ENCODE measurements at regions not wholly inside any gene's neighbourhood (a gene's known extent, or its start where the extent isn't known, plus 50 kb on each side); places are given as distances from the start of the nearest gene placed in this dataset.

DNA sequence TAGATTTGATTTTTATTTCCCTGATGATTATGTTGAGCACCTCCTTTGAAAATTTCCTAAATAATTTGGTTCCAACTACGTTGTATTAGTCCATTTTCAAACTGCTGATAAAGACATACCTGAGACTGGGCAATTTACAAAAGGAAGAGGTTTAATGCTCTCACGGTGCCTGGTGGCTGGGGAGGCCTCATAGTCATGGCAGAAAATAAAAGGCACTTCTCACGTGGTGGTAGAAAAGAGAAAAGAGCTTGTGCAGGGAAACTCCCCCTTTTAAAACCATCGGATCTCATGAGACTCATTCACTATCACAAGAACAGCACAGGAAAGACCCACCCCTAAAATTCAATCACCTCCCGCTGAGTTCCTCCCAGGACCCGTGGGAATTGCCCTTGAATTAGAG, 372.3 kb downstream of the RPL10L start:
- TF ChIP-seq, protein P1, sequence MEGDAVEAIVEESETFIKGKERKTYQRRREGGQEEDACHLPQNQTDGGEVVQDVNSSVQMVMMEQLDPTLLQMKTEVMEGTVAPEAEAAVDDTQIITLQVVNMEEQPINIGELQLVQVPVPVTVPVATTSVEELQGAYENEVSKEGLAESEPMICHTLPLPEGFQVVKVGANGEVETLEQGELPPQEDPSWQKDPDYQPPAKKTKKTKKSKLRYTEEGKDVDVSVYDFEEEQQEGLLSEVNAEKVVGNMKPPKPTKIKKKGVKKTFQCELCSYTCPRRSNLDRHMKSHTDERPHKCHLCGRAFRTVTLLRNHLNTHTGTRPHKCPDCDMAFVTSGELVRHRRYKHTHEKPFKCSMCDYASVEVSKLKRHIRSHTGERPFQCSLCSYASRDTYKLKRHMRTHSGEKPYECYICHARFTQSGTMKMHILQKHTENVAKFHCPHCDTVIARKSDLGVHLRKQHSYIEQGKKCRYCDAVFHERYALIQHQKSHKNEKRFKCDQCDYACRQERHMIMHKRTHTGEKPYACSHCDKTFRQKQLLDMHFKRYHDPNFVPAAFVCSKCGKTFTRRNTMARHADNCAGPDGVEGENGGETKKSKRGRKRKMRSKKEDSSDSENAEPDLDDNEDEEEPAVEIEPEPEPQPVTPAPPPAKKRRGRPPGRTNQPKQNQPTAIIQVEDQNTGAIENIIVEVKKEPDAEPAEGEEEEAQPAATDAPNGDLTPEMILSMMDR (conservative IDR thresholded peaks at IDR 0.05; ENCODE audit: control insufficient read depth, insufficient read depth, low read depth, low read length) = no peak
- no peak for DNase-seq (ENCODE audit: low read depth)
- no peak overlapping the region for H3K4me3 ChIP-seq (ENCODE audit: control insufficient read depth, low read depth, low read length)

GRCh38 chr14:46259536-46259935, 392.0 kb downstream of the RPL10L start:
- DNase-seq (ENCODE audit: low read depth) = no peak
- TF ChIP-seq, protein P1 (conservative IDR thresholded peaks at IDR 0.05; ENCODE audit: control insufficient read depth, insufficient read depth, low read depth, low read length) = no peak
- no peak overlapping the region for H3K4me3 ChIP-seq (ENCODE audit: control insufficient read depth, low read depth, low read length)

GRCh38 chr14:46256381-46256780, 395.2 kb downstream of the RPL10L start:
- DNase-seq (ENCODE audit: low read depth) = no peak
- TF ChIP-seq, protein P1 (conservative IDR thresholded peaks at IDR 0.05; ENCODE audit: control insufficient read depth, insufficient read depth, low read depth, low read length) = no peak
- H3K4me3 ChIP-seq (ENCODE audit: control insufficient read depth, low read depth, low read length) = no peak overlapping the region

GRCh38 chr14:46250113-46250703, 401.4 kb downstream of the RPL10L start:
- TF ChIP-seq, protein P1 (conservative IDR thresholded peaks at IDR 0.05; ENCODE audit: control insufficient read depth, insufficient read depth, low read depth, low read length) = peak; percentile 59
- DNase-seq (ENCODE audit: low read depth) = peak; percentile 37
- H3K4me3 ChIP-seq (ENCODE audit: control insufficient read depth, low read depth, low read length) = no peak overlapping the region

- TF ChIP-seq, protein P1 (conservative IDR thresholded peaks at IDR 0.05; ENCODE audit: control insufficient read depth, insufficient read depth, low read depth, low read length) = no peak
- DNase-seq (ENCODE audit: low read depth) = no peak
- H3K4me3 ChIP-seq (ENCODE audit: control insufficient read depth, low read depth, low read length) = no peak overlapping the region
Measured at GRCh38 chr14:46248001-46248630, 403.5 kb downstream of the RPL10L start.

DNA sequence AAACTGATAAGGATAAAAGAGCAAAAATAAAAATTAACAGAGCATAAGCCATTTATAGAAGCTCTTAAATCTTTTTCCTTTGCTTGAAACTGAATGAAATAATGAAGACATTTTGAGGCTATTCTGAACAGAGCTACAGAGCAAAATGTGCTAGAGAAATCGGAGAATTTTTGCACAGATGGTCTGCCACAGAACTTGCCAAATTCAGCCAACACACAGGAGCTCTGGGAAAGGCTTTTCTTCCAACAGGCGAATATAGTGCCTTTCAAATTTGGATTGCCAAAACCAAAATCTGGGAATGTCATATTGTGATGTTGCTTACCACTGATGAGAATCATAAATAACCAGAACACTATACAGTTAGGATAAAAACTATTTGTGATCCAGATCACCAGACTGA, 406.3 kb downstream of the RPL10L start:
- no peak for DNase-seq (ENCODE audit: low read depth)
- TF ChIP-seq, protein P1 (conservative IDR thresholded peaks at IDR 0.05; ENCODE audit: control insufficient read depth, insufficient read depth, low read depth, low read length) = no peak
- no peak overlapping the region for H3K4me3 ChIP-seq (ENCODE audit: control insufficient read depth, low read depth, low read length)
